ENCODE measurements at regions not wholly inside any gene's neighbourhood (a gene's known extent, or its start where the extent isn't known, plus 50 kb on each side); places are given as distances from the start of the nearest gene placed in this dataset.

DNA sequence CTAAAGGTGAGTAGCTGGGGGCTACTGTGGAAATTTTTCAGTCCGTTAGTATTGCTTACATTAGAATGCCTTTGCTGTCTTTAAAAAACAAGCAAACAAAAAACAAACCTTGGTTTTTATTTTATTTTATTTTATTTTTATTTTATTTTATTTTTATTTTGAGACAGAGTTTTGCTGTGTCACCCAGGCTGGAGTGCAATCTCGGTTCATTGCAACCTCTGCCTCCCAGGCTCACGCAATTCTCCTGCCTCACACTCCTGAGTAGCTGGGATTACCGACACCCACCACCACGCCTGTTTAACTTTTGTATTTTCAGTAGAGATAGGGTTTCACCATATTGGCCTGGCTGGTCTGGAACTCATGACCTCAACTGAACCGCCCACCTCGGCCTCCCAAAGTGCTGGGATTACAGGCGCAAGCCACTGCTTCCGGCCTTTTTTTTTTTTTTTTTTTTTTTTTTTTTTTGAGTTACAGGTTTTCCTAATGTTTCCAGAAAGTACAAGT is 732.6 kb downstream of the KCNJ3 start:
- in situ Hi-C loops (cut with MboI): no loop called here
- no peak overlapping the region for H3K4me2 ChIP-seq (ENCODE audit: insufficient read depth, low read length)
- POLR2A ChIA-PET: no interaction called here
- TF ChIP-seq TFAM (CRISPR knock-in tag; conservative IDR thresholded peaks at IDR 0.05) (no peak), NFE2 (IDR thresholded peaks at IDR 0.05; ENCODE audit: low read depth) (peak; percentile 66), ZKSCAN8 (CRISPR knock-in tag; IDR thresholded peaks at IDR 0.05) (no peak), SP2 (IDR thresholded peaks at IDR 0.05; ENCODE audit: extremely low read depth, low read depth, low read length, poor library complexity, severe bottlenecking) (no peak), RREB1 (CRISPR knock-in tag; IDR thresholded peaks at IDR 0.05) (no peak), CBX1 (IDR thresholded peaks at IDR 0.05; ENCODE audit: low read depth) (no peak), ZNF212 (CRISPR knock-in tag; IDR thresholded peaks at IDR 0.05) (no peak), CAMTA2 (CRISPR knock-in tag; conservative IDR thresholded peaks at IDR 0.05) (no peak), CBFA2T3 (IDR thresholded peaks at IDR 0.05) (peak; percentile 69), ZBTB26 (CRISPR knock-in tag; IDR thresholded peaks at IDR 0.05) (no peak), EP300 (IDR thresholded peaks at IDR 0.05; ENCODE audit: low read length) (peak; percentile 30; the same call in 1 of the 2 replicates), RCOR1 (IDR thresholded peaks at IDR 0.05; ENCODE audit: borderline replicate concordance in 1 of 2, low read depth in 2 of 2, low read length in 2 of 2) (peak in 1 of 2 experiments; percentile 17; a peak in 1 of 4 replicates), ZNF707 (CRISPR knock-in tag; conservative IDR thresholded peaks at IDR 0.05) (no peak), KDM5B (IDR thresholded peaks at IDR 0.05; ENCODE audit: insufficient replicate concordance, low read depth, low read length) (no peak), ZNF586 (CRISPR knock-in tag; conservative IDR thresholded peaks at IDR 0.05) (no peak), XRCC5 (IDR thresholded peaks at IDR 0.05; ENCODE audit: low read depth, low read length) (no peak), L3MBTL2 (IDR thresholded peaks at IDR 0.05) (no peak), BRD4 (IDR thresholded peaks at IDR 0.05) (no peak)

More for the DNA sequence above, 732.6 kb downstream of the KCNJ3 start:
- H3K79me2 ChIP-seq (ENCODE audit: control insufficient read depth, insufficient read depth, low read length): no peaks in the 10 kb centered on the region
- H3K36me3 ChIP-seq (ENCODE audit: control insufficient read depth, insufficient read depth, low read length): no peaks in the 10 kb centered on the region
- intact Hi-C loops (cut with micrococcal nuclease): no loop called here
- H3K9me3 ChIP-seq (replicated peaks; ENCODE audit: control insufficient read depth, insufficient read depth, low read depth, low read length): no peaks in the 10 kb centered on the region
- ATAC-seq (peak; percentile 84), FAIRE-seq (no peak), DNase-seq (ENCODE audit: extremely low read depth in 1 of 4, low spot score in 3 of 4) (peak in 1 of 4 experiments; percentile 52)
- 5% methylated on average over 7 of the region's 9 CpGs for WGBS (ENCODE audit: insufficient coverage, low coverage, missing lambda C conversion rate)
- no peaks in the 10 kb centered on the region for H3K9me1 ChIP-seq (ENCODE audit: control insufficient read depth, insufficient read depth, low read length)
- no TSS peak for BruUV-seq (replicated peaks)
- H3K4me1 ChIP-seq (replicated peaks in 1 of 2; ENCODE audit: control insufficient read depth in 2 of 2, insufficient read depth in 2 of 2, low read length in 2 of 2): no peaks in the 10 kb centered on the region
- H2AFZ ChIP-seq (ENCODE audit: low read depth, low read length): no peak overlapping the region
- no peak overlapping the region; the same call in 2 of the 3 replicates for H3K27ac ChIP-seq (ENCODE audit: extremely low read depth, low read depth, low read length)
- no peak overlapping the region for H3K9ac ChIP-seq (ENCODE audit: insufficient read depth in 1 of 2, low read depth in 2 of 2, low read length in 2 of 2)
- no peak overlapping the region for H3K4me3 ChIP-seq
- CTCF ChIA-PET (ENCODE audit: low intra/inter-chr PET ratio): no interaction called here
- no peaks in the 10 kb centered on the region for H4K20me1 ChIP-seq (replicated peaks; ENCODE audit: control insufficient read depth, insufficient read depth, low read length)
- no peaks in the 10 kb centered on the region for H3K27me3 ChIP-seq (ENCODE audit: control insufficient read depth in 2 of 2, insufficient read depth in 2 of 2, low read length in 2 of 2)

All from K562 (cell line).